RWPE2 (cell line): ENCODE measurements at regions not wholly inside any gene's neighbourhood (a gene's known extent, or its start where the extent isn't known, plus 50 kb on each side); places are given as distances from the start of the nearest gene placed in this dataset.
"Not testable (repeated sequence)": the region's sequence is repeated elsewhere in the genome, so short reads cannot be mapped to it uniquely, and the experiment has no call there.

Source experiments
- ATAC-seq: fragments of 200-7000 bp; cut with Tn5 transposase; 3 replicates; pipeline ENCODE4 v1.9.1; 2021; ENCODE audit warnings: low read depth
- DNase-seq: peaks from one replicate; pipeline ENCODE4 v3.0.0-alpha.2; 2020; ENCODE audit warnings: low spot score
- H3K27ac ChIP-seq: fragments of 450-650 bp; 2 replicates; pipeline ENCODE4 v1.5.1; 2017; ENCODE audit warnings: mild to moderate bottlenecking; ENCODE audit not compliant: poor library complexity, severe bottlenecking
- H3K27me3 ChIP-seq: fragments of 250-450 bp; sonication (Bioruptor Pico); 2 replicates; pipeline ENCODE4 v1.5.1; 2021; ENCODE audit warnings: mild to moderate bottlenecking, moderate library complexity; ENCODE audit not compliant: insufficient read depth, poor library complexity, severe bottlenecking
- H3K36me3 ChIP-seq: fragments of 250-450 bp; sonication (Bioruptor Pico); 2 replicates; pipeline ENCODE4 v1.5.1; 2020; ENCODE audit warnings: low read depth, mild to moderate bottlenecking, moderate library complexity
- H3K4me1 ChIP-seq: fragments of 250-450 bp; sonication (Bioruptor Pico); 2 replicates; pipeline ENCODE4 v1.5.1; 2021; ENCODE audit warnings: mild to moderate bottlenecking, moderate library complexity; ENCODE audit not compliant: insufficient read depth, poor library complexity, severe bottlenecking
- H3K4me3 ChIP-seq: fragments of 250-450 bp; sonication (Bioruptor Pico); 2 replicates; pipeline ENCODE4 v1.5.1; 2021; ENCODE audit warnings: mild to moderate bottlenecking, moderate library complexity; ENCODE audit not compliant: severe bottlenecking
- H3K9me3 ChIP-seq: fragments of 250-450 bp; sonication (Bioruptor Pico); 2 replicates; pipeline ENCODE4 v1.5.1; 2021; ENCODE audit warnings: mild to moderate bottlenecking, moderate library complexity; ENCODE audit not compliant: severe bottlenecking
- CTCF ChIP-seq: fragments of 450-650 bp; IDR thresholded peaks from one replicate; pipeline ENCODE4 v1.5.1; 2017; ENCODE audit warnings: mild to moderate bottlenecking, moderate library complexity; ENCODE audit not compliant: poor library complexity, severe bottlenecking

GRCh38 chr21:8993943-8994639 lies 1527.3 kb upstream of the TPTE start:
- ATAC-seq, result no peak
- no peaks in the 10 kb centered on the region for H3K36me3 ChIP-seq
- H3K4me3 ChIP-seq, result no peak overlapping the region
- DNase-seq, result no peak
- no peaks in the 10 kb centered on the region for H3K27me3 ChIP-seq
- peaks cover 36% of the 10 kb centered on the region for H3K9me3 ChIP-seq
- H3K4me1 ChIP-seq, result no peaks in the 10 kb centered on the region
- TF ChIP-seq CTCF, result no peak
- no peak overlapping the region for H3K27ac ChIP-seq

- no peaks in the 10 kb centered on the region for H3K36me3 ChIP-seq
- ATAC-seq (no peak), DNase-seq (no peak)
- no peak overlapping the region for H3K27ac ChIP-seq
- no peak overlapping the region for H3K4me3 ChIP-seq
- H3K9me3 ChIP-seq, result peaks cover 32% of the 10 kb centered on the region
- no peaks in the 10 kb centered on the region for H3K27me3 ChIP-seq
- TF ChIP-seq CTCF, result no peak
- H3K4me1 ChIP-seq, result no peaks in the 10 kb centered on the region
Measured at GRCh38 chr21:8994640-8995511, 1526.5 kb upstream of the TPTE start.

- H3K9me3 ChIP-seq, result peaks cover 33% of the 10 kb centered on the region
- H3K4me1 ChIP-seq, DNase-seq, H3K4me3 ChIP-seq, H3K36me3 ChIP-seq, H3K27me3 ChIP-seq, H3K27ac ChIP-seq, ATAC-seq: not testable (repeated sequence)
Measured at GRCh38 chr21:8996487-8996968, 1524.9 kb upstream of the TPTE start.

GRCh38 chr21:8997011-8997440 lies 1524.4 kb upstream of the TPTE start:
- no peak for ATAC-seq

GRCh38 chr21:8997443-8998390 lies 1523.7 kb upstream of the TPTE start:
- not testable (repeated sequence) for H3K27me3 ChIP-seq, H3K36me3 ChIP-seq, H3K27ac ChIP-seq, H3K4me3 ChIP-seq, H3K4me1 ChIP-seq, DNase-seq, ATAC-seq
- H3K9me3 ChIP-seq, result peaks cover 28% of the 10 kb centered on the region

More at GRCh38 chr21:8997011-8997440, 1524.4 kb upstream of the TPTE start:
- Histone ChIP-seq H3K4me3 (no peak overlapping the region), H3K9me3 (peaks cover 31% of the 10 kb centered on the region), H3K27ac (no peak overlapping the region), H3K4me1 (no peaks in the 10 kb centered on the region), H3K27me3 (no peaks in the 10 kb centered on the region), H3K36me3 (no peaks in the 10 kb centered on the region)
- no peak for DNase-seq
- TF ChIP-seq CTCF, result no peak

- H3K27me3 ChIP-seq, H3K4me3 ChIP-seq, H3K36me3 ChIP-seq, DNase-seq, H3K4me1 ChIP-seq, H3K27ac ChIP-seq, ATAC-seq: not testable (repeated sequence)
- H3K9me3 ChIP-seq, result peaks cover 23% of the 10 kb centered on the region
Measured at GRCh38 chr21:8998480-8998879, 1522.9 kb upstream of the TPTE start.
